ENCODE measurements at regions not wholly inside any gene's neighbourhood (a gene's known extent, or its start where the extent isn't known, plus 50 kb on each side); places are given as distances from the start of the nearest gene placed in this dataset.
A peak's percentile ranks its signal among the peaks of the same experiment; 100 is the strongest.

DNA sequence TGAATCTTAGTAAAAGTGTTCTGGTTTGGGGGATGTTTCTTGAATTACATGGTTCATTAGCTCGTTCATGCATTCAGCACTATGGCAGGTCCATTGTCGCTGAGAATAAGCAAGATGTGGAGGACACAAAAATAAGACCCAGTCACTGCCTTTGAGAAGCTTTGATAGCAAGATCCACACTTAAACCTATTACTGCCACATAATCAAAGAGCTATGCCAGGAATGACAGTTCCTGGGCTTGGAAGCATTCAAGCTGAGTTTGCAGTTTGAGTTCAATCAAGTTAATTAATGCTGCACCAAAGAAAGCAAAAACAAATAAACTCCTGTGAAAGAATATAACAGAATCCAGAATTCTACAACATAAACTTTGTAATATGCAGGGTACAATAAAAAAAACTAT is 131.8 kb downstream of the MIS18A start:
- Histone ChIP-seq H3K27ac (ENCODE audit: low read depth, low read length) (no peak overlapping the region), H3K4me3 (ENCODE audit: low read length) (no peak overlapping the region), H3K36me3 (ENCODE audit: insufficient read depth, low read length) (no peaks in the 10 kb centered on the region), H3K27me3 (ENCODE audit: insufficient read depth, low read length, poor library complexity, severe bottlenecking) (no peaks in the 10 kb centered on the region), H3K9me3 (ENCODE audit: low read length) (no peaks in the 10 kb centered on the region), H3K4me1 (ENCODE audit: insufficient read depth, low read length) (no peaks in the 10 kb centered on the region)
- no peak overlapping the region for H3K27ac Mint-ChIP-seq
- H3K4me3 Mint-ChIP-seq: no peak overlapping the region
- H3K9me3 Mint-ChIP-seq: peaks cover 0 to 6% (median 2%) of the 10 kb centered on the region in 5 donors
- ChIA-PET CTCF (no interaction called here), POLR2A (no interaction called here)
- no peaks in the 10 kb centered on the region for H3K4me1 Mint-ChIP-seq
- no peaks in the 10 kb centered on the region for H3K36me3 Mint-ChIP-seq
- peaks cover 11 to 19% of the 10 kb centered on the region in 2 donors for H3K27me3 Mint-ChIP-seq
- no peak for DNase-seq

DNA sequence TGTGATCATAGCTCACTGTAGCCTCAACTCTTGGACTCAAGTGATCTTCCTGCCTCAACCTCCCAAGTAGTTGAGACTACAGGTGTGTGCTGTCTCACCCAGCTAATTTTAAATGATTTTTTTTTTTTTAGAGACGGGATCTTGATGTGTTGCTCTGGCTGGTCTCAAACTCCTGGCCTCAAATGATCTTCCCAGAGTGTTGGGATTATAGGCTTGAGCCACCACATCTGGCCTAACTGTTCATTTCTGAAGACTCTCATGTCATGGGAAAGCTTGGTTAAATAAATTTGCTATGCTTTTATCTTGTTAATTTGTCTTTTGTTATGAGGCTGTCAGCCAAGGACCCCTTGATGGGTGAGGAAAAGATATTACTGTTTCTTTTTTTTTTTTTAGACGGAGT is 134.0 kb downstream of the MIS18A start:
- H3K4me1 ChIP-seq (ENCODE audit: insufficient read depth, low read length): no peaks in the 10 kb centered on the region
- H3K9me3 ChIP-seq (ENCODE audit: low read length): no peaks in the 10 kb centered on the region
- no peak overlapping the region for H3K4me3 Mint-ChIP-seq
- no peak overlapping the region for H3K27ac ChIP-seq (ENCODE audit: low read depth, low read length)
- DNase-seq: no peak
- H3K9me3 Mint-ChIP-seq: peaks cover 0 to 6% (median 2%) of the 10 kb centered on the region in 5 donors
- no peaks in the 10 kb centered on the region for H3K36me3 ChIP-seq (ENCODE audit: insufficient read depth, low read length)
- no peak overlapping the region for H3K4me3 ChIP-seq (ENCODE audit: low read length)
- H3K4me1 Mint-ChIP-seq: no peaks in the 10 kb centered on the region
- peaks cover 7 to 19% of the 10 kb centered on the region in 2 donors for H3K27me3 Mint-ChIP-seq
- H3K27me3 ChIP-seq (ENCODE audit: insufficient read depth, low read length, poor library complexity, severe bottlenecking): no peaks in the 10 kb centered on the region
- POLR2A ChIA-PET: no interaction called here
- H3K36me3 Mint-ChIP-seq: no peaks in the 10 kb centered on the region
- CTCF ChIA-PET: no interaction called here
- H3K27ac Mint-ChIP-seq: no peak overlapping the region

DNA sequence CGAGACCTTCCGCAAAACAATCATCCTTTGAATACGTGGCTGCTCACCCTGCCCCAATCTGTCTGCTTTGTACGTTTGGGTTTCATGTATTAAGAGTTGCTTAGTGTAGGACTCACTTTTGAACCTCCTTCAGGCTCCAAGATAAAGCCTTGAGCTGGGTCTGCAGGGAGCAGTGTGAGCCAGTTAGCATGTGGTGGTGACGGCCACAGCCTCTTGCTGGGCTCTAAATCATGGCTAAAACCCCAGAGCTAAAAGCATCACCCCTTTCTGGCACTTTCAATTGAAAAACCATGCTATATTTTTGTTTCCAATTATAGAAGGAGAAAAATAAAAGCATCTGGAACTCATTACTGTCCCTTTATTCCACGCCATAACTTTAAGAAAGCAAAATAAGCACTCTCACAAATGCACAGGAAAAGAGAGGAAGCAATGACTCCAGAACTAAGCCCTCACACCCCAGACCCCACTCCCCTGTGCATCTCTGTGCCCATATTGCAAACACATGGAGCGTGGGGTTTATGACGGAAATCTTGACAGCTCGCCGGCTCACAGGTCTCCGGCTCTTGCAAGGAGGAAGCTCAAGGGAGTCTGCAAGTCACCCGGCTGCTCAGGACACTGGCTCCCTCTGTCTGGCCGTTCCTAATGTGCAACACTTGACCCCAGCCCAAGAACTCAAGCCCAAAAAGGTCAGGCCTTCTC is 135.5 kb downstream of the MIS18A start:
- no peak for DNase-seq
- Histone ChIP-seq H3K27ac (ENCODE audit: low read depth, low read length) (no peak overlapping the region), H3K36me3 (ENCODE audit: insufficient read depth, low read length) (no peaks in the 10 kb centered on the region), H3K27me3 (ENCODE audit: insufficient read depth, low read length, poor library complexity, severe bottlenecking) (no peaks in the 10 kb centered on the region), H3K9me3 (ENCODE audit: low read length) (no peaks in the 10 kb centered on the region), H3K4me1 (ENCODE audit: insufficient read depth, low read length) (no peaks in the 10 kb centered on the region), H3K4me3 (ENCODE audit: low read length) (no peak overlapping the region)
- H3K4me3 Mint-ChIP-seq: no peak overlapping the region
- peaks cover 6 to 19% of the 10 kb centered on the region in 2 donors for H3K27me3 Mint-ChIP-seq
- ChIA-PET POLR2A (no interaction called here), CTCF (no interaction called here)
- H3K9me3 Mint-ChIP-seq: peaks cover 0 to 6% (median 2%) of the 10 kb centered on the region in 5 donors
- H3K4me1 Mint-ChIP-seq: no peaks in the 10 kb centered on the region
- no peaks in the 10 kb centered on the region for H3K36me3 Mint-ChIP-seq
- no peak overlapping the region for H3K27ac Mint-ChIP-seq

DNA sequence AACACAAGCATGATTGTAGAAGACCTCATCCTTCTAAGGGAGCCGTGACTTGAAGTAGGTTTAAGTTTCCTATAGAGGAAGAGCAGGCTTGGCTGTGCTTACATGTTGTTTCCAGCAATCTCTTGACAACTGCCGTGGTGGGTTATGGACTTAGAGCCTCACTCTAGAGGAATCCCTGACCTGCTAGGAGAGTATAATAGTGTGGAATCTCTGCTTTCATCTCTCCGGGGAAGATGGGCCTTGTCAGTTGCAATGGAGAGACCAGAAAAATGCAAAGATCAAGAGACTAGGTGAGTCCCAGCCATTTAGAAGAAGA is 137.6 kb downstream of the MIS18A start:
- Mint-ChIP-seq H3K4me1 (no peaks in the 10 kb centered on the region), H3K9me3 (peaks cover 0 to 5% (median 0%) of the 10 kb centered on the region in 5 donors), H3K36me3 (no peaks in the 10 kb centered on the region), H3K27me3 (peaks cover 6 to 15% of the 10 kb centered on the region in 2 donors), H3K27ac (no peak overlapping the region), H3K4me3 (no peak overlapping the region)
- no peaks in the 10 kb centered on the region for H3K9me3 ChIP-seq (ENCODE audit: low read length)
- ChIA-PET POLR2A (no interaction called here), CTCF (no interaction called here)
- no peak for DNase-seq
- H3K27me3 ChIP-seq (ENCODE audit: insufficient read depth, low read length, poor library complexity, severe bottlenecking): no peaks in the 10 kb centered on the region
- H3K27ac ChIP-seq (ENCODE audit: low read depth, low read length): no peak overlapping the region
- H3K4me3 ChIP-seq (ENCODE audit: low read length): no peak overlapping the region
- no peaks in the 10 kb centered on the region for H3K4me1 ChIP-seq (ENCODE audit: insufficient read depth, low read length)
- no peaks in the 10 kb centered on the region for H3K36me3 ChIP-seq (ENCODE audit: insufficient read depth, low read length)

DNA sequence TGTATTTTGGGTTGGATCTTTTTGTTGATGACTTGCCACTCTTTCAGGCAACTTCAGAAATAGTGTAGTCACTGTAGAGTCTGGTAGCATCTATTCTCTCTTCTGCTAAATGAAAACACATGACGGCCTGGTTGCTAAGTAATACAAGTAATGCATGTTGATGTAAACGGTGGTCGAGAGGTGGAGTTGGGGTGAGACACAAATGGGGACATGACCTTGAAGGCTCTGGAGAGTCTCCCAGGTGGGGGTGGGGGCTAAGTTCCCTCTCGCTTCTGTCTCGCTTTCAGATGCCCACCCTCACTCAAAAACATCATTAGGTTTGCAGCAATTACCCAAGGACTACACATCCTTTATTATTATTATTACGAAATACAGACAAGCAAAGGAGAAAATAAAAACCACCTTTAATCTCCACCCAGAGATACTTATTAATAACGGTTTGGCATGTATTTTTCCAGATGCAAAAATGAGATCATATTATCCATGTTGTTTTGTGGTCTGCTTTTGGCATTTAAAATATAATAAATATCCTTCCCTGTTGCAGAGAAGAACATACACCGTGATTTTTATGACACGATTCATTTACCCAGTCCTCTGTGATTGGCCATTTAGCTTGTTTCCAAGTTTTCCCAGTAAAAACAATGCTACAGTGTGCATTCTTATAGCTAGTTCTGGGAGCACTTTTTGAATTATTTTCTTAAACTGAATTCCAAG is 138.1 kb downstream of the MIS18A start:
- Mint-ChIP-seq H3K27me3 (peaks cover 8 to 14% of the 10 kb centered on the region in 2 donors), H3K4me1 (no peaks in the 10 kb centered on the region), H3K9me3 (peaks cover 0 to 6% (median 0%) of the 10 kb centered on the region in 5 donors), H3K4me3 (no peak overlapping the region), H3K36me3 (no peaks in the 10 kb centered on the region), H3K27ac (no peak overlapping the region)
- Histone ChIP-seq H3K36me3 (ENCODE audit: insufficient read depth, low read length) (no peaks in the 10 kb centered on the region), H3K4me3 (ENCODE audit: low read length) (no peak overlapping the region), H3K9me3 (ENCODE audit: low read length) (no peaks in the 10 kb centered on the region), H3K4me1 (ENCODE audit: insufficient read depth, low read length) (no peaks in the 10 kb centered on the region), H3K27ac (ENCODE audit: low read depth, low read length) (no peak overlapping the region), H3K27me3 (ENCODE audit: insufficient read depth, low read length, poor library complexity, severe bottlenecking) (no peaks in the 10 kb centered on the region)
- ChIA-PET POLR2A (no interaction called here), CTCF (no interaction called here)
- no peak for DNase-seq

DNA sequence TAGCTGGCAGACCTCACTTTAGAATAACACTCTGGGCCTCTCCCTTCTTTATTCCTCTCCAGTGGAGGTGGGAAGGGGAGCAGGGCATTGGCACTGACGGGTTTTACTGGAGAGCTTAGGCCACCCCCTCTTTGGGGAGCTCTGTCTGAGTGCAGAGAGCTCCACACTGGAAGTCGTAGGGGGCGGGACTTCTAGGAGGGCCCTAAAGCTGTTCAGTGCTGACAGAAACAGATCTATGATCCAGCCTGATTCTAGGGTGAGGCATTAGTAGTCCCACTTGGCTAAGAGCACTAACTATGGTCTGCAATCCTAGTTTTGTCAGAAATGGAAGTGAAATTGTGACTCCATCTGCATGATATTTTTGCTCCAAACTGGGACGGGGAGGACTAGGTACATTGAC is 138.7 kb downstream of the MIS18A start:
- Mint-ChIP-seq H3K27ac (no peak overlapping the region), H3K4me1 (no peaks in the 10 kb centered on the region), H3K9me3 (peaks cover 0 to 6% (median 0%) of the 10 kb centered on the region in 5 donors), H3K27me3 (peaks cover 6 to 13% of the 10 kb centered on the region in 2 donors), H3K36me3 (no peaks in the 10 kb centered on the region), H3K4me3 (no peak overlapping the region)
- no peak for DNase-seq
- Histone ChIP-seq H3K4me3 (ENCODE audit: low read length) (no peak overlapping the region), H3K27me3 (ENCODE audit: insufficient read depth, low read length, poor library complexity, severe bottlenecking) (no peaks in the 10 kb centered on the region), H3K9me3 (ENCODE audit: low read length) (no peaks in the 10 kb centered on the region), H3K36me3 (ENCODE audit: insufficient read depth, low read length) (no peaks in the 10 kb centered on the region), H3K4me1 (ENCODE audit: insufficient read depth, low read length) (no peaks in the 10 kb centered on the region), H3K27ac (ENCODE audit: low read depth, low read length) (no peak overlapping the region)
- ChIA-PET POLR2A (no interaction called here), CTCF (no interaction called here)

DNA sequence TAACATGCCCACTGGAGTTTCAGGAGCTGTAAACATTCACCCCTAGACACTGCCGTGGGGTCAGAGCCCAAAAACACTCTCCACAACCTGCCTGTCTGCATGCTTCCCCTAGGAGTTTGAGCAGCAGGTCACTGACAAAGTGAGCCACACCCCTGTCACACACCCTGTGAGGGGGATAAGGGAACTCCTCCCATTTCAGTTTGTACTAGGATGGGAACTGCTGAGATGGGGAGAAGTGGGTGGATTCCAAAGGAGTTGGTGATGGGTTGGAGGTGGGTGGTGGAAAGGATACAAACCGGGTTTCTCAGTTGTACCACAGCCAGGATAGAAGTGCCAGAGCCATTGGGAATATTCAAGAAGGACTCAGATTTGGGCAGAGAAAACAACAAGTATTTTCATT is 140.2 kb downstream of the MIS18A start:
- CTCF ChIA-PET: no interaction called here
- no peaks in the 10 kb centered on the region for H3K36me3 Mint-ChIP-seq
- H3K27me3 Mint-ChIP-seq: peaks cover 6 to 16% of the 10 kb centered on the region in 2 donors

DNA sequence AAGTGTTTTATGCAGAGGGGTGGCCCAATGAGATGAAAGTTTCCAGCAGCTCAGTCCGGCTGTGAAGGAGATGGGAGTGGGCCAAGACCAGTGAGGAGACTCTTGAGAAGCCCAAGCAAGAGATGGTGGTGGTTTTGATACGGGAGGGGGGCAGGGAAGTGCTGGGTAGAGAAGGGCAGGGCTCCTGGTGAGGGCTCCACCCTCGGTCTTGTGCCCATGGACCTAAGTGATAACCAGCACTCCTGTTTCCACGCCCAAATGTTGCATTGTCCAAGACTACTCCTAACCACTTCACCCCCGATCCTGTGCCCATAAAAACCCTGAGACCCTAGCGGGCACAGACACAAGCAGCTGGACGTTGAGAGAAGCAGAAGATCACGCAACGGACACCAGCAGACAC is 140.9 kb downstream of the MIS18A start:
- H3K27ac ChIP-seq (ENCODE audit: low read depth, low read length): no peak overlapping the region
- H3K27me3 ChIP-seq (ENCODE audit: insufficient read depth, low read length, poor library complexity, severe bottlenecking): no peaks in the 10 kb centered on the region
- Mint-ChIP-seq H3K4me3 (no peak overlapping the region), H3K9me3 (peaks cover 0 to 6% (median 0%) of the 10 kb centered on the region in 5 donors), H3K4me1 (no peaks in the 10 kb centered on the region), H3K27me3 (peaks cover 6 to 15% of the 10 kb centered on the region in 2 donors), H3K27ac (no peak overlapping the region), H3K36me3 (no peaks in the 10 kb centered on the region)
- H3K4me3 ChIP-seq (ENCODE audit: low read length): no peak overlapping the region
- H3K4me1 ChIP-seq (ENCODE audit: insufficient read depth, low read length): no peaks in the 10 kb centered on the region
- CTCF ChIA-PET: no interaction called here
- H3K36me3 ChIP-seq (ENCODE audit: insufficient read depth, low read length): no peaks in the 10 kb centered on the region
- POLR2A ChIA-PET: no interaction called here
- no peak for DNase-seq
- H3K9me3 ChIP-seq (ENCODE audit: low read length): no peaks in the 10 kb centered on the region

More for the DNA sequence above, 140.2 kb downstream of the MIS18A start:
- Histone ChIP-seq H3K36me3 (ENCODE audit: insufficient read depth, low read length) (no peaks in the 10 kb centered on the region), H3K9me3 (ENCODE audit: low read length) (no peaks in the 10 kb centered on the region), H3K4me1 (ENCODE audit: insufficient read depth, low read length) (no peaks in the 10 kb centered on the region), H3K27me3 (ENCODE audit: insufficient read depth, low read length, poor library complexity, severe bottlenecking) (no peaks in the 10 kb centered on the region), H3K27ac (ENCODE audit: low read depth, low read length) (no peak overlapping the region), H3K4me3 (ENCODE audit: low read length) (no peak overlapping the region)
- Mint-ChIP-seq H3K4me3 (no peak overlapping the region), H3K9me3 (peaks cover 0 to 6% (median 0%) of the 10 kb centered on the region in 5 donors), H3K27ac (peak overlapping the region in 1 of 8 donors; percentile 37), H3K4me1 (no peaks in the 10 kb centered on the region)
- POLR2A ChIA-PET: no interaction called here
- DNase-seq: no peak

All from CD8-positive, alpha-beta memory T cell (primary cell).